H1 (cell line): ENCODE measurements at regions not wholly inside any gene's neighbourhood (a gene's known extent, or its start where the extent isn't known, plus 50 kb on each side); places are given as distances from the start of the nearest gene placed in this dataset.

Source experiments
- CTCF ChIA-PET: fragments of 300-600 bp; sonication (Branson Sonifier 250); formaldehyde crosslinking; loops from one replicate; lab custom pipeline; 2021; ENCODE audit not compliant: partially characterized antibody; lab: Charles Lee
- POLR2A ChIA-PET: fragments of 300-600 bp; sonication (Branson Sonifier 250); formaldehyde crosslinking; loops from one replicate; lab custom pipeline; 2021; ENCODE audit warnings: inconsistent platforms; ENCODE audit not compliant: partially characterized antibody; lab: Charles Lee
- DNase-seq, 2 experiments: peaks; one replicate each; pipeline versions ENCODE4 v3.0.0 to v3.0.0-alpha.2; 2010 to 2022; ENCODE audit warnings: low spot score in 2 of 2, low read depth in 1 of 2, mixed read lengths in 1 of 2
- FAIRE-seq: peaks from 2 replicates; lab custom pipeline; 2011; peaks lifted over from hg19 to GRCh38; lab: Jason Lieb, UNC
- H2AFZ ChIP-seq: 2 replicates; pipeline ENCODE4 v1.8.1; 2012; ENCODE audit warnings: low read length, inconsistent platforms
- H2AK5ac ChIP-seq: 2 replicates; pipeline ENCODE4 v1.6.1; 2013; ENCODE audit warnings: low read depth, low read length
- H2BK120ac ChIP-seq: replicated peaks from 2 replicates; pipeline ENCODE3; 2013; ENCODE audit warnings: low read depth, low read length, inconsistent platforms
- H2BK12ac ChIP-seq: 2 replicates; pipeline ENCODE4 v1.6.1; 2013; ENCODE audit warnings: low read depth, low read length
- H2BK15ac ChIP-seq: 2 replicates; pipeline ENCODE4 v1.6.1; 2013; ENCODE audit warnings: low read length
- H2BK20ac ChIP-seq: 2 replicates; pipeline ENCODE4 v1.6.1; 2013; ENCODE audit warnings: low read length
- H2BK5ac ChIP-seq: 2 replicates; pipeline ENCODE4 v1.6.1; 2013; ENCODE audit warnings: low read depth, low read length
- H3K14ac ChIP-seq: 2 replicates; pipeline ENCODE4 v1.6.1; 2013; ENCODE audit warnings: inconsistent platforms; ENCODE audit not compliant: insufficient read length
- H3K18ac ChIP-seq: 2 replicates; pipeline ENCODE4 v1.6.1; 2013; ENCODE audit warnings: low read length; ENCODE audit errors: extremely low read depth
- H3K23ac ChIP-seq: 2 replicates; pipeline ENCODE4 v1.6.1; 2013; ENCODE audit warnings: inconsistent platforms; ENCODE audit not compliant: insufficient read length
- H3K23me2 ChIP-seq: 2 replicates; pipeline ENCODE4 v1.6.1; 2013; ENCODE audit warnings: low read depth, low read length
- H3K27ac ChIP-seq: 2 replicates; pipeline ENCODE4 v1.6.1; 2011; ENCODE audit warnings: low read depth, low read length, inconsistent platforms
- H3K27me3 ChIP-seq, 4 experiments: replicated peaks in 1 of 4; 1 replicate in 1 of 4; 2 replicates in 3 of 4; pipeline versions ENCODE4 v1.6.1 to v1.8.1; 2011 to 2013; ENCODE audit warnings: low read length in 3 of 4, mild to moderate bottlenecking in 3 of 4, inconsistent platforms in 2 of 4, mixed read lengths in 2 of 4, moderate library complexity in 1 of 4; ENCODE audit not compliant: control insufficient read depth in 3 of 4, insufficient read depth in 3 of 4; ENCODE audit errors: extremely low read depth in 1 of 4
- H3K36me3 ChIP-seq, 4 experiments: 2 replicates each; pipeline versions ENCODE4 v1.6.1 to v1.8.1; 2011 to 2013; ENCODE audit warnings: mild to moderate bottlenecking in 4 of 4, low read length in 3 of 4, moderate library complexity in 2 of 4, control low read depth in 1 of 4, inconsistent platforms in 1 of 4; ENCODE audit not compliant: insufficient read depth in 4 of 4, control insufficient read depth in 2 of 4
- H3K4ac ChIP-seq: replicated peaks from 2 replicates; pipeline ENCODE3; 2013; ENCODE audit warnings: low read length, low read depth, mixed read lengths, inconsistent platforms; ENCODE audit not compliant: insufficient read length
- H3K4me1 ChIP-seq, 4 experiments: replicated peaks in 1 of 4; 1 replicate in 1 of 4; 2 replicates in 3 of 4; pipeline versions ENCODE4 v1.6.1 to v1.8.1; 2011 to 2013; ENCODE audit warnings: low read length in 3 of 4, inconsistent platforms in 2 of 4, mixed read lengths in 1 of 4; ENCODE audit not compliant: insufficient read depth in 4 of 4, control insufficient read depth in 3 of 4
- H3K4me2 ChIP-seq, 2 experiments: 2 replicates each; pipeline versions ENCODE4 v1.6.1 to v1.8.1; 2011 to 2013; ENCODE audit warnings: low read depth in 2 of 2, low read length in 2 of 2, control low read depth in 1 of 2, inconsistent platforms in 1 of 2, mild to moderate bottlenecking in 1 of 2; ENCODE audit not compliant: insufficient read depth in 1 of 2
- H3K4me3 ChIP-seq, 4 experiments: fragments of 200-600, 300-600 bp in 1 of 4; sonication (generic), shearing (Covaris generic), sonication (Bioruptor Twin) in 1 of 4; 2 replicates each; pipeline versions ENCODE4 v1.5.1 to v1.8.1; 2011 to 2016; ENCODE audit warnings: low read length in 4 of 4, low read depth in 3 of 4, control low read depth in 2 of 4, inconsistent platforms in 2 of 4, mild to moderate bottlenecking in 2 of 4, mixed read lengths in 1 of 4, moderate library complexity in 1 of 4; ENCODE audit not compliant: insufficient read depth in 2 of 4; ENCODE audit errors: extremely low read depth in 1 of 4
- H3K56ac ChIP-seq: replicated peaks from 2 replicates; pipeline ENCODE3; 2013; ENCODE audit warnings: low read depth, mild to moderate bottlenecking, mixed read lengths, low read length, inconsistent platforms; ENCODE audit not compliant: insufficient read length
- H3K79me1 ChIP-seq: 2 replicates; pipeline ENCODE4 v1.6.1; 2013; ENCODE audit warnings: low read depth, low read length, control low read depth
- H3K79me2 ChIP-seq, 2 experiments: 2 replicates each; pipeline versions ENCODE4 v1.6.1 to v1.8.1; 2012 to 2013; ENCODE audit warnings: low read length in 2 of 2, mild to moderate bottlenecking in 2 of 2, inconsistent platforms in 1 of 2; ENCODE audit not compliant: insufficient read depth in 2 of 2, control insufficient read depth in 1 of 2
- H3K9ac ChIP-seq, 4 experiments: replicated peaks in 1 of 4; 1 replicate in 1 of 4; 2 replicates in 3 of 4; pipeline versions ENCODE4 v1.6.1 to v1.8.1; 2011 to 2013; ENCODE audit warnings: low read depth in 3 of 4, low read length in 3 of 4, control low read depth in 2 of 4, mild to moderate bottlenecking in 2 of 4, moderate library complexity in 2 of 4, inconsistent platforms in 1 of 4; ENCODE audit errors: extremely low read depth in 1 of 4
- H3K9me3 ChIP-seq, 2 experiments: 2 replicates each; pipeline versions ENCODE4 v1.6.1 to v1.8.1; 2012 to 2013; ENCODE audit warnings: mild to moderate bottlenecking in 2 of 2, moderate library complexity in 2 of 2, control low read depth in 1 of 2, inconsistent platforms in 1 of 2, low read depth in 1 of 2, low read length in 1 of 2, mixed read lengths in 1 of 2; ENCODE audit not compliant: insufficient read depth in 2 of 2
- H4K20me1 ChIP-seq, 2 experiments: replicated peaks in 1 of 2; 2 replicates each; pipeline versions ENCODE3 to v1.8.1; 2011 to 2013; ENCODE audit warnings: inconsistent platforms in 2 of 2, low read length in 2 of 2, mild to moderate bottlenecking in 1 of 2; ENCODE audit not compliant: insufficient read depth in 2 of 2, control insufficient read depth in 1 of 2
- H4K5ac ChIP-seq: 2 replicates; pipeline ENCODE4 v1.6.1; 2013; ENCODE audit warnings: low read length, low read depth, mixed read lengths, inconsistent platforms; ENCODE audit not compliant: insufficient read length
- H4K8ac ChIP-seq: 2 replicates; pipeline ENCODE4 v1.8.0; 2013; ENCODE audit warnings: mild to moderate bottlenecking, moderate library complexity, low read length, inconsistent platforms; ENCODE audit not compliant: insufficient read depth; ENCODE audit errors: extremely low read depth
- H4K91ac ChIP-seq: replicated peaks from 2 replicates; pipeline ENCODE3; 2013; ENCODE audit warnings: low read length, mixed read lengths, inconsistent platforms; ENCODE audit not compliant: insufficient read length
- ATF2 ChIP-seq: IDR thresholded peaks from 2 replicates; pipeline ENCODE4 v1.6.1; 2012; ENCODE audit warnings: low read length, inconsistent platforms
- BACH1 ChIP-seq: IDR thresholded peaks from 2 replicates; pipeline ENCODE4 v1.6.1; 2012; ENCODE audit warnings: low read length, improper control_type of control experiment
- BCL11A ChIP-seq, 2 experiments: IDR thresholded peaks; one replicate each; pipeline ENCODE4 v1.6.1; 2011; ENCODE audit warnings: low read depth in 2 of 2, low read length in 2 of 2, mild to moderate bottlenecking in 2 of 2
- CEBPB ChIP-seq: IDR thresholded peaks from 2 replicates; pipeline ENCODE4 v1.6.1; 2012; ENCODE audit warnings: low read depth, low read length
- CHD2 ChIP-seq: IDR thresholded peaks from 2 replicates; pipeline ENCODE4 v1.6.1; 2012; ENCODE audit warnings: low read length, improper control_type of control experiment
- KDM5A ChIP-seq: fragments of 200-600 bp; IDR thresholded peaks from 2 replicates; pipeline ENCODE4 v1.7.1; 2012; ENCODE audit warnings: mild to moderate bottlenecking, low read length, inconsistent platforms, mixed read lengths
- NANOG ChIP-seq: IDR thresholded peaks from 2 replicates; pipeline ENCODE4 v1.6.1; 2011; ENCODE audit warnings: low read length, low read depth, mild to moderate bottlenecking, inconsistent platforms; ENCODE audit not compliant: insufficient read depth, poor library complexity, severe bottlenecking
- RAD21 ChIP-seq, 2 experiments: IDR thresholded peaks in 1 of 2; conservative IDR thresholded peaks in 1 of 2; 2 replicates each; pipeline ENCODE4 v1.6.1; 2011; ENCODE audit warnings: low read depth in 2 of 2, low read length in 2 of 2, improper control_type of control experiment in 1 of 2, inconsistent platforms in 1 of 2, mild to moderate bottlenecking in 1 of 2, moderate library complexity in 1 of 2
- RXRA ChIP-seq: IDR thresholded peaks from 2 replicates; pipeline ENCODE4 v1.6.1; 2011; ENCODE audit warnings: low read depth, mild to moderate bottlenecking, low read length, moderate library complexity; ENCODE audit not compliant: insufficient read depth
- SIN3A ChIP-seq, 2 experiments: IDR thresholded peaks in 1 of 2; conservative IDR thresholded peaks in 1 of 2; 2 replicates each; pipeline ENCODE4 v1.6.1; 2011 to 2012; ENCODE audit warnings: low read length in 2 of 2, improper control_type of control experiment in 1 of 2, low read depth in 1 of 2, mild to moderate bottlenecking in 1 of 2
- SIRT6 ChIP-seq: IDR thresholded peaks from one replicate; pipeline ENCODE4 v1.7.1; 2012; ENCODE audit warnings: low read length, inconsistent platforms
- SIX5 ChIP-seq: IDR thresholded peaks from 2 replicates; pipeline ENCODE4 v1.6.1; 2011; ENCODE audit warnings: mild to moderate bottlenecking, low read depth, low read length
- TAF1 ChIP-seq: IDR thresholded peaks from 2 replicates; pipeline ENCODE4 v1.6.1; 2011; ENCODE audit warnings: mild to moderate bottlenecking, low read depth, low read length
- WGBS, 2 experiments: shearing (Covaris generic) in 1 of 2; methylation state at CpG; one replicate each; pipeline versions ENCODE4 v1.1.6 to v1.1.7; 2013 to 2015; ENCODE audit warnings: low lambda C conversion rate in 2 of 2, mixed read lengths in 2 of 2, inconsistent platforms in 1 of 2, low coverage in 1 of 2, missing lambda C conversion rate in 1 of 2; ENCODE audit not compliant: insufficient replicate concordance in 2 of 2, insufficient coverage in 1 of 2, insufficient read length in 1 of 2; ENCODE audit errors: extremely low coverage in 1 of 2, missing lambda C conversion rate in 1 of 2; 5-methylcytosine and 5-hydroxymethylcytosine counted together

GRCh38 chr11:123375832-123376231 lies 54.2 kb upstream of the GRAMD1B start:
- Histone ChIP-seq H3K18ac (no peak overlapping the region), H2AFZ (no peak overlapping the region), H3K9ac (no peak overlapping the region), H2BK15ac (no peak overlapping the region), H3K4me3 (no peak overlapping the region), H3K79me1 (no peaks in the 10 kb centered on the region), H3K79me2 (no peaks in the 10 kb centered on the region), H4K91ac (no peak overlapping the region), H3K9me3 (no peaks in the 10 kb centered on the region), H3K4me1 (peaks cover 2 to 14% (median 8%) of the 10 kb centered on the region in 4 experiments; a peak in 5 of 7 replicates), H2BK20ac (no peak overlapping the region), H3K4me2 (no peak overlapping the region), H4K5ac (no peak overlapping the region), H3K23me2 (no peaks in the 10 kb centered on the region), H4K20me1 (no peaks in the 10 kb centered on the region), H2BK5ac (no peak overlapping the region), H3K14ac (no peak overlapping the region), H3K36me3 (no peaks in the 10 kb centered on the region), H3K27me3 (0 out of 7 replicates have a peak, but pooled peaks cover 0 to under 1% (median 0%) of the 10 kb centered on the region in 4 experiments), H3K27ac (no peak overlapping the region), H2AK5ac (no peak overlapping the region), H4K8ac (no peak overlapping the region), H3K4ac (no peak overlapping the region), H3K56ac (no peak overlapping the region), H2BK12ac (no peak overlapping the region), H3K23ac (no peak overlapping the region), H2BK120ac (no peak overlapping the region)
- CTCF ChIA-PET, result no interaction called here
- FAIRE-seq (no peak), DNase-seq (no peak)
- WGBS, 2 experiments, result 89% methylated on average over 3 of the region's 3 CpGs; no CpG with 5 or more reads in 1 of the 2 experiments
- POLR2A ChIA-PET, result interaction anchor here (1.0 kb wide), 1 partner anchor 12 kb away, joined by 3 read pairs; no protein-coding TSS in a partner anchor
- no peak for TF ChIP-seq CHD2
- TF ChIP-seq BCL11A (IDR thresholded peaks at IDR 0.05; ENCODE audit: low read depth in 2 of 2, low read length in 2 of 2), result no peak
- no peak for TF ChIP-seq SIN3A (conservative IDR thresholded peaks at IDR 0.05 in 1 of 2, IDR thresholded peaks at IDR 0.05 in 1 of 2; ENCODE audit: low read depth in 1 of 2, low read length in 2 of 2)
- TF ChIP-seq BACH1, result no peak
- no peak for TF ChIP-seq RXRA
- no peak for TF ChIP-seq NANOG
- no peak for TF ChIP-seq KDM5A
- no peak for TF ChIP-seq CEBPB
- no peak for TF ChIP-seq TAF1
- no peak for TF ChIP-seq ATF2
- TF ChIP-seq SIRT6, result no peak
- no peak for TF ChIP-seq RAD21 (IDR thresholded peaks at IDR 0.05 in 1 of 2, conservative IDR thresholded peaks at IDR 0.05 in 1 of 2; ENCODE audit: low read depth in 2 of 2, low read length in 2 of 2)
- no peak for TF ChIP-seq SIX5
